IMR-90 (cell line): ENCODE measurements at regions not wholly inside any gene's neighbourhood (a gene's known extent, or its start where the extent isn't known, plus 50 kb on each side); places are given as distances from the start of the nearest gene placed in this dataset.
A peak's percentile ranks its signal among the peaks of the same experiment; 100 is the strongest.

Source experiments
- ATAC-seq: fragments of 200-7000 bp; cut with Tn5 transposase; 2 replicates; pipeline ENCODE4 v1.9.1; 2020; ENCODE audit warnings: low read depth, mild to moderate bottlenecking, moderate library complexity
- BruUV-seq: library from RNA; stranded (reverse); fragments of 400-500 nt; replicated peaks from 2 replicates; lab custom pipeline; 2021; lab: Mats Ljungman, UMichigan
- CTCF ChIA-PET: fragments of 300-600 bp; formaldehyde crosslinking; extraction: SDS; loops from one replicate; lab custom pipeline; 2021; ENCODE audit warnings: antibody characterized with exemption; lab: Yijun Ruan, JAX
- POLR2A ChIA-PET: fragments of 300-600 bp; sonication (Branson Sonifier 250); formaldehyde crosslinking; loops from one replicate; lab custom pipeline; 2022; ENCODE audit warnings: antibody characterized with exemption; ENCODE audit not compliant: unreplicated experiment; lab: Charles Lee
- DNase-seq: peaks from one replicate; pipeline ENCODE4 v3.0.0; 2013
- H2AFZ ChIP-seq: replicated peaks from 2 replicates; pipeline ENCODE3; 2013; ENCODE audit warnings: low read length, mild to moderate bottlenecking; ENCODE audit not compliant: poor library complexity
- H2AK5ac ChIP-seq: 2 replicates; pipeline ENCODE4 v1.6.1; 2013; ENCODE audit warnings: low read depth, low read length, inconsistent platforms
- H2AK9ac ChIP-seq: replicated peaks from 2 replicates; pipeline ENCODE3; 2013; ENCODE audit warnings: mild to moderate bottlenecking, low read depth, low read length, moderate library complexity; ENCODE audit not compliant: poor library complexity
- H2BK120ac ChIP-seq: 2 replicates; pipeline ENCODE4 v1.6.1; 2013; ENCODE audit warnings: low read depth, low read length, inconsistent platforms
- H2BK15ac ChIP-seq: 3 replicates; pipeline ENCODE4 v1.6.1; 2013; ENCODE audit warnings: low read depth, low read length, inconsistent platforms
- H2BK20ac ChIP-seq: 2 replicates; pipeline ENCODE4 v1.6.1; 2013; ENCODE audit warnings: low read depth, mild to moderate bottlenecking, inconsistent platforms, low read length, moderate library complexity
- H2BK5ac ChIP-seq: 2 replicates; pipeline ENCODE4 v1.6.1; 2013; ENCODE audit warnings: mild to moderate bottlenecking, low read depth, low read length, inconsistent platforms; ENCODE audit not compliant: poor library complexity, severe bottlenecking
- H3K14ac ChIP-seq: replicated peaks from 2 replicates; pipeline ENCODE4 v1.6.1; 2013; ENCODE audit warnings: low read depth, low read length, inconsistent platforms
- H3K18ac ChIP-seq: 2 replicates; pipeline ENCODE4 v1.6.1; 2013; ENCODE audit warnings: low read depth, low read length, control low read depth
- H3K23ac ChIP-seq: 2 replicates; pipeline ENCODE4 v1.6.1; 2013; ENCODE audit warnings: low read depth, low read length, inconsistent platforms
- H3K27ac ChIP-seq: 2 replicates; pipeline ENCODE4 v1.5.1; 2013; ENCODE audit warnings: mild to moderate bottlenecking, control low read depth, low read length; ENCODE audit not compliant: insufficient read depth
- H3K27me3 ChIP-seq: 2 replicates; pipeline ENCODE4 v1.6.1; 2013; ENCODE audit warnings: low read length; ENCODE audit not compliant: control insufficient read depth, insufficient read depth
- H3K36me3 ChIP-seq: 2 replicates; pipeline ENCODE4 v1.6.1; 2013; ENCODE audit warnings: low read length, mixed read lengths; ENCODE audit not compliant: control insufficient read depth, insufficient read depth
- H3K4ac ChIP-seq: 2 replicates; pipeline ENCODE4 v1.6.1; 2013; ENCODE audit warnings: low read depth, low read length, inconsistent platforms
- H3K4me1 ChIP-seq: 2 replicates; pipeline ENCODE4 v1.6.1; 2013; ENCODE audit warnings: low read length, mixed read lengths; ENCODE audit not compliant: control insufficient read depth, insufficient read depth
- H3K4me2 ChIP-seq: 2 replicates; pipeline ENCODE4 v1.6.1; 2013; ENCODE audit warnings: low read depth, mild to moderate bottlenecking, control low read depth, low read length, moderate library complexity
- H3K4me3 ChIP-seq: 2 replicates; pipeline ENCODE4 v1.5.1; 2013; ENCODE audit warnings: low read depth, mild to moderate bottlenecking, control low read depth, low read length, moderate library complexity; ENCODE audit not compliant: insufficient read depth
- H3K56ac ChIP-seq: 2 replicates; pipeline ENCODE4 v1.6.1; 2013; ENCODE audit warnings: low read length, inconsistent platforms; ENCODE audit not compliant: insufficient read depth; ENCODE audit errors: extremely low read depth
- H3K79me1 ChIP-seq, 2 experiments: 2 replicates each; pipeline ENCODE4 v1.6.1; 2013; ENCODE audit warnings: low read length in 2 of 2, inconsistent platforms in 1 of 2, low read depth in 1 of 2
- H3K9ac ChIP-seq: 2 replicates; pipeline ENCODE4 v1.6.1; 2013; ENCODE audit warnings: low read depth, low read length, control low read depth
- H3K9me1 ChIP-seq: 2 replicates; pipeline ENCODE4 v1.6.1; 2013; ENCODE audit warnings: low read length, inconsistent platforms; ENCODE audit not compliant: insufficient read depth
- H3K9me3 ChIP-seq: 2 replicates; pipeline ENCODE4 v1.6.1; 2013; ENCODE audit warnings: low read length; ENCODE audit not compliant: control insufficient read depth, insufficient read depth
- H4K20me1 ChIP-seq: 2 replicates; pipeline ENCODE4 v1.6.1; 2013; ENCODE audit warnings: low read length, inconsistent platforms; ENCODE audit not compliant: insufficient read depth
- H4K5ac ChIP-seq: 2 replicates; pipeline ENCODE4 v1.6.1; 2013; ENCODE audit warnings: mild to moderate bottlenecking, low read depth, low read length, control low read depth
- H4K8ac ChIP-seq, 2 experiments: 2 replicates each; pipeline ENCODE4 v1.6.1; 2013; ENCODE audit warnings: low read depth in 2 of 2, low read length in 2 of 2, control low read depth in 1 of 2, inconsistent platforms in 1 of 2
- H4K91ac ChIP-seq: 2 replicates; pipeline ENCODE4 v1.6.1; 2013; ENCODE audit warnings: low read depth, low read length, inconsistent platforms; ENCODE audit not compliant: insufficient read depth
- BHLHE40 ChIP-seq: fragments of 150-350 bp; IDR thresholded peaks from 2 replicates; pipeline ENCODE4 v1.6.1; 2016; ENCODE audit warnings: mild to moderate bottlenecking, low read depth, low read length
- ELK1 ChIP-seq: fragments of 150-350 bp; IDR thresholded peaks from 2 replicates; pipeline ENCODE4 v1.6.1; 2016; ENCODE audit warnings: low read depth, mild to moderate bottlenecking, low read length, moderate library complexity, borderline replicate concordance
- MXI1 ChIP-seq: IDR thresholded peaks from 2 replicates; pipeline ENCODE4 v1.6.1; 2012; ENCODE audit warnings: low read depth, mild to moderate bottlenecking, low read length, moderate library complexity, borderline replicate concordance
- NFE2L2 ChIP-seq: fragments of 150-350 bp; IDR thresholded peaks from 2 replicates; pipeline ENCODE4 v1.6.1; 2016; ENCODE audit warnings: low read depth, mild to moderate bottlenecking, low read length
- RCOR1 ChIP-seq: IDR thresholded peaks from 2 replicates; pipeline ENCODE4 v1.6.1; 2012; ENCODE audit warnings: mild to moderate bottlenecking, low read length, improper control_type of control experiment; ENCODE audit not compliant: insufficient replicate concordance
- RFX5 ChIP-seq: IDR thresholded peaks from 2 replicates; pipeline ENCODE4 v1.8.0; 2012; ENCODE audit warnings: low read depth, mild to moderate bottlenecking, low read length, moderate library complexity
- SMC3 ChIP-seq: fragments of 150-350 bp; IDR thresholded peaks from 2 replicates; pipeline ENCODE4 v1.6.1; 2016; ENCODE audit warnings: low read depth, mild to moderate bottlenecking, antibody characterized with exemption, low read length, moderate library complexity
- WGBS, 2 experiments: methylation state at CpG; one replicate each; pipeline versions ENCODE4 v1.1.5 to v1.1.7; 2013; ENCODE audit warnings: missing lambda C conversion rate in 2 of 2; ENCODE audit not compliant: insufficient read length in 1 of 2; ENCODE audit errors: extremely low coverage in 2 of 2; 5-methylcytosine and 5-hydroxymethylcytosine counted together
- dilution Hi-C: fragments of 300-500 bp; cut with HindIII; formaldehyde crosslinking; loops from one replicate; pipeline ENCODE4 v1.14.3; 2018; ENCODE audit warnings: low sequenced_read_pairs; ENCODE audit not compliant: unreplicated experiment
- in situ Hi-C: fragments of 300-500 bp; cut with MboI; formaldehyde crosslinking; loops from 3 replicates; pipeline ENCODE4 v1.14.3; 2019; ENCODE audit warnings: low sequenced_read_pairs, inconsistent platforms, mixed read lengths
- intact Hi-C: fragments of 100-400 bp; cut with micrococcal nuclease; formaldehyde crosslinking; loops from 2 replicates; pipeline ENCODE4 v1.10.0; 2022
- TF ChIP-seq, protein P1 (sequence below): fragments of 150-350 bp; IDR thresholded peaks from 2 replicates; pipeline ENCODE4 v1.6.1; 2017; ENCODE audit warnings: mild to moderate bottlenecking, antibody characterized with exemption, low read length, low read depth

DNA sequence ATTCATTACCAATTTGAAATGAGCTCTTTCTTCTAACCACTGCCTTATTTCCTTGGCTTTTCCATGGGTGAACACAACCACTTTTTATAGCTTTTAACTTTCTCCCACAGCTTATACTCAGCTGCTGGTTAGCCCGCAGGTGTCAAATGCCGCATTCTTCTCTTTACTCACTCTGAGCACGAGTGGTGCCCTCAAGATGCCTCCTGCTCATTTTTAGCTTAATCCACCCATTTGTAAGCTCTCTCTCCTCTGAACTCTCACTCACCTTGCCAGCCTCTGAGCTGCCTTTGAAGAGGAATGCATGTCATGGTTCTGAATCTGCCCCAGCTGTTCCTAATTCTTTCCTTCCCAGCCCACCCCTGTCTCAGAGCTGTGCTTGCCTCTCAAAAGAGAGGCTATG is 449.4 kb upstream of the PRICKLE1 start:
- no peak for TF ChIP-seq MXI1
- no peak for TF ChIP-seq RFX5
- TF ChIP-seq RCOR1: no peak
- TF ChIP-seq, protein P1, sequence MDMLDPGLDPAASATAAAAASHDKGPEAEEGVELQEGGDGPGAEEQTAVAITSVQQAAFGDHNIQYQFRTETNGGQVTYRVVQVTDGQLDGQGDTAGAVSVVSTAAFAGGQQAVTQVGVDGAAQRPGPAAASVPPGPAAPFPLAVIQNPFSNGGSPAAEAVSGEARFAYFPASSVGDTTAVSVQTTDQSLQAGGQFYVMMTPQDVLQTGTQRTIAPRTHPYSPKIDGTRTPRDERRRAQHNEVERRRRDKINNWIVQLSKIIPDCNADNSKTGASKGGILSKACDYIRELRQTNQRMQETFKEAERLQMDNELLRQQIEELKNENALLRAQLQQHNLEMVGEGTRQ: no peak
- TF ChIP-seq NFE2L2: no peak
- no peak for TF ChIP-seq ELK1
- no peak for TF ChIP-seq SMC3
- no peak for TF ChIP-seq BHLHE40
- Histone ChIP-seq H3K4me1 (no peaks in the 10 kb centered on the region), H2BK15ac (no peak overlapping the region), H3K79me1 (no peaks in the 10 kb centered on the region), H2AFZ (peak overlapping the region; percentile 52), H3K4ac (no peak overlapping the region), H3K27me3 (peaks cover 7% of the 10 kb centered on the region), H4K91ac (no peak overlapping the region), H2BK120ac (no peak overlapping the region), H2BK20ac (no peak overlapping the region), H4K20me1 (no peaks in the 10 kb centered on the region), H2AK9ac (no peak overlapping the region), H3K9ac (no peak overlapping the region), H3K36me3 (no peaks in the 10 kb centered on the region), H3K4me2 (no peak overlapping the region), H2BK5ac (no peak overlapping the region), H4K5ac (no peak overlapping the region), H2AK5ac (no peak overlapping the region), H3K9me3 (no peaks in the 10 kb centered on the region), H3K4me3 (no peak overlapping the region), H4K8ac (no peak overlapping the region), H3K56ac (no peak overlapping the region), H3K9me1 (no peaks in the 10 kb centered on the region), H3K27ac (no peak overlapping the region), H3K18ac (no peak overlapping the region), H3K14ac (no peak overlapping the region), H3K23ac (no peak overlapping the region)
- DNase-seq (no peak), ATAC-seq (no peak)
- ChIA-PET POLR2A (no interaction called here), CTCF (interaction anchor here (0.6 kb wide), 1 partner anchor 8 kb away, joined by 3 read pairs; no protein-coding TSS in a partner anchor)
- intact Hi-C loops (loop anchor here (10.0 kb wide), 1 partner anchor 454 kb away; the partner anchor contains the start of gene PRICKLE1), in situ Hi-C loops (no loop called here), dilution Hi-C loops (no loop called here)
- WGBS, 2 experiments: 51% methylated on average over 2 of the region's 3 CpGs; no CpG with 5 or more reads in 1 of the 2 experiments
- no TSS peak for BruUV-seq
